ENCODE measurements at regions not wholly inside any gene's neighbourhood (a gene's known extent, or its start where the extent isn't known, plus 50 kb on each side); places are given as distances from the start of the nearest gene placed in this dataset.

DNA sequence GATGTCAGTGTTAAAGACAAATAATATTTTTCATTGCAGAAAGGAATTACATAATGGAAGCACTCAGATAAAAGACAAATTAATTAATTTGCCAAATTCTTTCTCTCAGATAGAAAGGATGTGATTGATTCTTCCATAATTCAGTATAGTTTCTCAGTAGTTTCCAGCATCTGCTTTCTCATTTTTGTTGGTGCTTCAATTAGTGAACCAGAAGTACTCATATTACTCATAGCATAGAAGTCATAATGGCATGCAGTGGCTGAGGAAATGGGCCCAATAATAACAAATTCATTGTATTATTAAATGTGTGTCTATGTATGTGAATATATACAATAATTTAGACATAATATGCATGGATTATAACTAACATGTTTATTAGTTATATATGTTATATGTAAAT, 393.3 kb upstream of the TRAM1L1 start:
- ChIA-PET CTCF (no interaction called here), POLR2A (no interaction called here)

DNA sequence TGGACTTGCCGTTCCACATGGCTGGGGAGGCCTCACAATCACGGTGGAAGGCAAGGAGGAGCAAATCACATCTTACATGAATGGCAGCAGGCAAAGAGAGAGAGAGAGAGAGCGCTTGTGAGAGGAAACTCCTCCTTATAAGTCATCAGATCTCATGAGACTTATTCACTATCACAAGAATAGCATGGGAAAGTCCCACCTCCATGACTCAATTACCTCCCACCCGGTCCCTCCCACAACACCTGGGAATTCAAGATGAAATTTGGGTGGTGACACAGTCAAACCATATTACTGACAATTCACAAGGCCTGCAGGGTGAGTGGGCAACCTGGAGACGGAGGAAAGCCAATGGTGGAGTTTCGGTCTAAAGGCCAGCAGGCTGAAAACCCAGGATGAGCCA, 394.3 kb upstream of the TRAM1L1 start:
- no peaks in the 10 kb centered on the region for H3K27me3 ChIP-seq (ENCODE audit: control insufficient read depth, insufficient read depth, low read length)
- CTCF ChIA-PET: no interaction called here
- no peaks in the 10 kb centered on the region for H3K4me1 ChIP-seq (ENCODE audit: control insufficient read depth, insufficient read depth, low read length)
- no peak overlapping the region for H3K27ac ChIP-seq (ENCODE audit: low read length)
- no TSS peak for BruUV-seq (replicated peaks)
- DNase-seq (ENCODE audit: low read depth, low spot score) (no peak), ATAC-seq (no peak)
- H3K4me3 ChIP-seq (ENCODE audit: low read depth in 2 of 2, low read length in 2 of 2): no peak overlapping the region
- intact Hi-C loops (cut with micrococcal nuclease; ENCODE audit: unreplicated experiment): no loop called here
- no peaks in the 10 kb centered on the region for H3K36me3 ChIP-seq (ENCODE audit: control insufficient read depth, insufficient read depth, low read length)
- POLR2A ChIA-PET: no interaction called here
- in situ Hi-C loops (cut with HindIII; ENCODE audit: low pct_unique_long_range_greater_than_20kb, low sequenced_read_pairs): no loop called here
- TF ChIP-seq, protein P1, sequence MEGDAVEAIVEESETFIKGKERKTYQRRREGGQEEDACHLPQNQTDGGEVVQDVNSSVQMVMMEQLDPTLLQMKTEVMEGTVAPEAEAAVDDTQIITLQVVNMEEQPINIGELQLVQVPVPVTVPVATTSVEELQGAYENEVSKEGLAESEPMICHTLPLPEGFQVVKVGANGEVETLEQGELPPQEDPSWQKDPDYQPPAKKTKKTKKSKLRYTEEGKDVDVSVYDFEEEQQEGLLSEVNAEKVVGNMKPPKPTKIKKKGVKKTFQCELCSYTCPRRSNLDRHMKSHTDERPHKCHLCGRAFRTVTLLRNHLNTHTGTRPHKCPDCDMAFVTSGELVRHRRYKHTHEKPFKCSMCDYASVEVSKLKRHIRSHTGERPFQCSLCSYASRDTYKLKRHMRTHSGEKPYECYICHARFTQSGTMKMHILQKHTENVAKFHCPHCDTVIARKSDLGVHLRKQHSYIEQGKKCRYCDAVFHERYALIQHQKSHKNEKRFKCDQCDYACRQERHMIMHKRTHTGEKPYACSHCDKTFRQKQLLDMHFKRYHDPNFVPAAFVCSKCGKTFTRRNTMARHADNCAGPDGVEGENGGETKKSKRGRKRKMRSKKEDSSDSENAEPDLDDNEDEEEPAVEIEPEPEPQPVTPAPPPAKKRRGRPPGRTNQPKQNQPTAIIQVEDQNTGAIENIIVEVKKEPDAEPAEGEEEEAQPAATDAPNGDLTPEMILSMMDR (IDR thresholded peaks at IDR 0.05): no peak
- TF ChIP-seq POLR2AphosphoS5 (IDR thresholded peaks at IDR 0.05; ENCODE audit: low read depth, low read length) (no peak), SIN3A (IDR thresholded peaks at IDR 0.05; ENCODE audit: borderline replicate concordance, insufficient read depth, low read depth, low read length) (no peak), TCF7L2 (IDR thresholded peaks at IDR 0.05; ENCODE audit: low read depth, low read length) (no peak)
- TF ChIP-seq, protein P2, sequence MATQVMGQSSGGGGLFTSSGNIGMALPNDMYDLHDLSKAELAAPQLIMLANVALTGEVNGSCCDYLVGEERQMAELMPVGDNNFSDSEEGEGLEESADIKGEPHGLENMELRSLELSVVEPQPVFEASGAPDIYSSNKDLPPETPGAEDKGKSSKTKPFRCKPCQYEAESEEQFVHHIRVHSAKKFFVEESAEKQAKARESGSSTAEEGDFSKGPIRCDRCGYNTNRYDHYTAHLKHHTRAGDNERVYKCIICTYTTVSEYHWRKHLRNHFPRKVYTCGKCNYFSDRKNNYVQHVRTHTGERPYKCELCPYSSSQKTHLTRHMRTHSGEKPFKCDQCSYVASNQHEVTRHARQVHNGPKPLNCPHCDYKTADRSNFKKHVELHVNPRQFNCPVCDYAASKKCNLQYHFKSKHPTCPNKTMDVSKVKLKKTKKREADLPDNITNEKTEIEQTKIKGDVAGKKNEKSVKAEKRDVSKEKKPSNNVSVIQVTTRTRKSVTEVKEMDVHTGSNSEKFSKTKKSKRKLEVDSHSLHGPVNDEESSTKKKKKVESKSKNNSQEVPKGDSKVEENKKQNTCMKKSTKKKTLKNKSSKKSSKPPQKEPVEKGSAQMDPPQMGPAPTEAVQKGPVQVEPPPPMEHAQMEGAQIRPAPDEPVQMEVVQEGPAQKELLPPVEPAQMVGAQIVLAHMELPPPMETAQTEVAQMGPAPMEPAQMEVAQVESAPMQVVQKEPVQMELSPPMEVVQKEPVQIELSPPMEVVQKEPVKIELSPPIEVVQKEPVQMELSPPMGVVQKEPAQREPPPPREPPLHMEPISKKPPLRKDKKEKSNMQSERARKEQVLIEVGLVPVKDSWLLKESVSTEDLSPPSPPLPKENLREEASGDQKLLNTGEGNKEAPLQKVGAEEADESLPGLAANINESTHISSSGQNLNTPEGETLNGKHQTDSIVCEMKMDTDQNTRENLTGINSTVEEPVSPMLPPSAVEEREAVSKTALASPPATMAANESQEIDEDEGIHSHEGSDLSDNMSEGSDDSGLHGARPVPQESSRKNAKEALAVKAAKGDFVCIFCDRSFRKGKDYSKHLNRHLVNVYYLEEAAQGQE (IDR thresholded peaks at IDR 0.05; ENCODE audit: insufficient read depth in 1 of 2, low read depth in 2 of 2, low read length in 1 of 2): no peak
- H3K9me3 ChIP-seq (ENCODE audit: control insufficient read depth, insufficient read depth, low read depth, low read length): no peaks in the 10 kb centered on the region

More for the DNA sequence above, 393.3 kb upstream of the TRAM1L1 start:
- DNase-seq (ENCODE audit: low read depth, low spot score) (no peak), ATAC-seq (no peak)
- intact Hi-C loops (cut with micrococcal nuclease; ENCODE audit: unreplicated experiment): no loop called here
- H3K36me3 ChIP-seq (ENCODE audit: control insufficient read depth, insufficient read depth, low read length): no peaks in the 10 kb centered on the region
- H3K27me3 ChIP-seq (ENCODE audit: control insufficient read depth, insufficient read depth, low read length): no peaks in the 10 kb centered on the region
- H3K27ac ChIP-seq (ENCODE audit: low read length): no peak overlapping the region
- in situ Hi-C loops (cut with HindIII; ENCODE audit: low pct_unique_long_range_greater_than_20kb, low sequenced_read_pairs): no loop called here
- H3K4me3 ChIP-seq (ENCODE audit: low read depth in 2 of 2, low read length in 2 of 2): no peak overlapping the region
- H3K9me3 ChIP-seq (ENCODE audit: control insufficient read depth, insufficient read depth, low read depth, low read length): no peaks in the 10 kb centered on the region
- TF ChIP-seq, protein P2 (IDR thresholded peaks at IDR 0.05; ENCODE audit: insufficient read depth in 1 of 2, low read depth in 2 of 2, low read length in 1 of 2): no peak
- TF ChIP-seq POLR2AphosphoS5 (IDR thresholded peaks at IDR 0.05; ENCODE audit: low read depth, low read length): no peak
- TF ChIP-seq, protein P1 (IDR thresholded peaks at IDR 0.05): no peak
- no peaks in the 10 kb centered on the region for H3K4me1 ChIP-seq (ENCODE audit: control insufficient read depth, insufficient read depth, low read length)
- BruUV-seq (replicated peaks): no TSS peak
